Activated CD4-positive, alpha-beta memory T cell treated with anti-CD3 and anti-CD28 coated beads, Interleukin-2, amount 10 ng/mL, durations not matched to agents 7 days and 5 days (primary cell): ENCODE measurements at regions not wholly inside any gene's neighbourhood (a gene's known extent, or its start where the extent isn't known, plus 50 kb on each side); places are given as distances from the start of the nearest gene placed in this dataset.

Experiments
- CTCF ChIA-PET: fragments of 350-600 bp; sonication (Branson Sonifier 250); formaldehyde crosslinking; loops from one replicate; lab custom pipeline; 2021; ENCODE audit warnings: antibody characterized with exemption, inconsistent platforms; lab: Charles Lee
- POLR2A ChIA-PET: fragments of 350-600 bp; sonication (Branson Sonifier 250); formaldehyde crosslinking; loops from one replicate; lab custom pipeline; 2021; ENCODE audit warnings: antibody characterized with exemption; lab: Charles Lee
- DNase-seq: peaks from one replicate; pipeline ENCODE4 v3.0.0-alpha.2; 2020
- H3K27ac Mint-ChIP-seq: one replicate; pipeline ENCODE4 v1.8.0; 2021; ENCODE audit warnings: mild to moderate bottlenecking, mixed read lengths
- H3K27me3 Mint-ChIP-seq: one replicate; pipeline ENCODE4 v1.8.0; 2021; ENCODE audit warnings: mixed read lengths
- H3K36me3 Mint-ChIP-seq: one replicate; pipeline ENCODE4 v1.8.0; 2021; ENCODE audit warnings: low read depth, mixed read lengths
- H3K4me1 Mint-ChIP-seq: one replicate; pipeline ENCODE4 v1.8.0; 2021; ENCODE audit warnings: mixed read lengths
- H3K4me3 Mint-ChIP-seq: one replicate; pipeline ENCODE4 v1.8.0; 2021; ENCODE audit warnings: mild to moderate bottlenecking, mixed read lengths
- H3K9me3 Mint-ChIP-seq: one replicate; pipeline ENCODE4 v1.8.0; 2021; ENCODE audit warnings: mixed read lengths

DNA sequence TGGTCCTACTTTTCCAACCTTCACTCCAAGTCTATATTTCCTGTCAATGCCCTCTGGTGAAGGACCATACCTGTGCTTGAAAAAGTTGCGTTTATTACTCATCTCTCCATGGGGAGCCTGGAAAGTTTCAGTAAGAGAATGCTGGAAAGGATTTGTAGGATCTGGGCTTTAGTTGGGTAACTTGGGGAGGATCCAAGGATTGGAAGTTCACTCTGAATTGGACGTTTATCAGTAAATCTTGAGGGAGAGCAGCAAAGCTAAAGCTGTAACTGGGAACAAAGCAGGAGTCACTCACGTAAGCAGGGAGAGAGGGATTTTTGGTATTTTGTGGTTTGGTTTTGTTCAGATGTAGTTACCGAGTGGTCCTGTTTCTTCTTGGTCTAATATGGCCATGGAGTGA lies 51.4 kb upstream of the NPVF start:
- Mint-ChIP-seq H3K4me1 (no peaks in the 10 kb centered on the region), H3K9me3 (no peaks in the 10 kb centered on the region), H3K27ac (no peak overlapping the region), H3K4me3 (no peak overlapping the region), H3K36me3 (no peaks in the 10 kb centered on the region), H3K27me3 (peaks cover 22% of the 10 kb centered on the region)
- CTCF ChIA-PET: no interaction called here
- POLR2A ChIA-PET: no interaction called here
- no peak for DNase-seq

DNA sequence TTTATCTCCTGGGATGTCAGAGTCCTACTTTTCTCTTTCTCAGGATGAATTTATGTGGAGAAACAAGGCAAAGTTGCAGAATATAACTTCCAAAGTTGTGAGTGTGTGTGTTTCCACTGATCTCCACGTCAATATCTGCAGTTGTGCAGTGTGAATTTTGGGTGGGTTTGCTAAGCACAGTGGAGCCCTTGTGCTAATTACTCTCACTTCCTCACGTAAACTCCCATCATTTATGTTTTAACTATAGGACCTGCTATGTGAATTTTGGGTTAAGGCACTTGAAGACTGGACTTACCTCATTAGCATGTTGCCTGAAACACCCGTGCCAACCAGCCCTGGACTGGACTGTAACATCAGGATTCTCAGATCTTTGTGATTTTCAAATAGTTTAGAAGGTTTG lies 51.9 kb upstream of the NPVF start:
- H3K9me3 Mint-ChIP-seq: no peaks in the 10 kb centered on the region
- POLR2A ChIA-PET: no interaction called here
- peaks cover 23% of the 10 kb centered on the region for H3K27me3 Mint-ChIP-seq
- no peaks in the 10 kb centered on the region for H3K36me3 Mint-ChIP-seq
- no peak for DNase-seq
- CTCF ChIA-PET: no interaction called here
- H3K27ac Mint-ChIP-seq: no peak overlapping the region
- no peak overlapping the region for H3K4me3 Mint-ChIP-seq
- H3K4me1 Mint-ChIP-seq: no peaks in the 10 kb centered on the region

GRCh38 chr7:25282194-25282593 lies 53.9 kb upstream of the NPVF start:
- POLR2A ChIA-PET: no interaction called here
- Mint-ChIP-seq H3K9me3 (no peaks in the 10 kb centered on the region), H3K27ac (no peak overlapping the region), H3K4me1 (no peaks in the 10 kb centered on the region), H3K36me3 (no peaks in the 10 kb centered on the region), H3K27me3 (peaks cover 17% of the 10 kb centered on the region), H3K4me3 (no peak overlapping the region)
- DNase-seq: no peak
- CTCF ChIA-PET: no interaction called here

DNA sequence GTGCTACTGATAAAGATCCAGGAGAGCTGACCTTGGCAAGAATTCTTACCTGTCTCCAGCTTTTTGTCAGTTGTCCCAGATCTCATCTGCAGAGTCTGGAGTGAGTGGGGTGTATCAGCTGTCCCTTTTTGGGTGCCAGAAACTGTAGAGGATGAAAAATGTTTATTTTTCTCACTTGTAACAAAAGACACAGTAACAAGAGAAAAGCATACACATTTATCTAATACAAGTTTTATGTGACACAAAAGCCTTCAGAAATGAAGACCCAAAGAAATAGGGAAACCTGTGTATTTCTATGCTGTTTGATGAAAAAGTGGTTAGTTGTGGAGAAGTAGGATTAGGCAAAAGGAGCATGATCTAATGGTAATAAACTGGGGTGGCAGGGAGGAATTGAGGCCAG lies 58.5 kb upstream of the NPVF start:
- CTCF ChIA-PET: no interaction called here
- POLR2A ChIA-PET: no interaction called here
- Mint-ChIP-seq H3K27ac (no peak overlapping the region), H3K27me3 (peaks cover 3% of the 10 kb centered on the region), H3K4me1 (no peaks in the 10 kb centered on the region), H3K4me3 (no peak overlapping the region), H3K9me3 (no peaks in the 10 kb centered on the region), H3K36me3 (no peaks in the 10 kb centered on the region)
- no peak for DNase-seq

GRCh38 chr7:25287291-25287690 lies 59.0 kb upstream of the NPVF start:
- no peaks in the 10 kb centered on the region for H3K4me1 Mint-ChIP-seq

DNA sequence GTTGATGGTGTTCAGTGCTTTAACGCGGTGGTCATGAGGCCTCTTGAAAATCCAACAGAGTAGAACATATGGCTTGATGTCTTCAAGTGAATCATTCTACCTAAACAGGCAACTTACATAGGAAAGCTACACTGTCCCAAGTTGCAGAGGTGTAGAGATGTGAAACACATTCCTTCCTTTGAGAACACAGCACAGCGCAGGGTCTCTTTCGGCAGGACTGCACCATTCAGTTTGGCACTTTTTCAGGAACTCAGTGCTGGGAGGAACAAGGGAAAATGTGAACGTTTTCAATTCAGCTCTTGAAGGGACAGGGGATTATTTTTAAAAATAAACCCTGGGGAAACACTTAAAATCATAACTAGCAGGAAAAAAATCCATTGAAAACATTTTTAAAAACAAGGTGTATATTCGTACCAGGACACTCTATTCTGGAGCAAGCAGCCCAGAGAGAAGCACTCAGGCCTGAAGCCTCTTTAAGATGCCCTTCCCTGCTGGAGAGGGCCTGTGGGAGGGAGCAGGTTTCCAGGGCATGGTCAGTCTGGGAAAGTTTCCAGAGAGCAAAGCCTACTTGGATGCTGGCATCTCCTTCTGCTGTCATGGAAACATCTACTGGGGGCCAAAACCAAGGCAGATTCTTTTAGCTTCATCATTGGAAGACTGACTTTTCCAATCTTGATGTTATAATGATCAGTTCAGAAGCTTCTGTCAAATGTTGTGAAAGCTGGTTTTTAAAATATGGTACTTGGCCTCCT lies 60.4 kb upstream of the NPVF start:
- Mint-ChIP-seq H3K27ac (no peak overlapping the region), H3K4me1 (no peaks in the 10 kb centered on the region), H3K36me3 (no peaks in the 10 kb centered on the region), H3K9me3 (no peaks in the 10 kb centered on the region), H3K4me3 (no peak overlapping the region), H3K27me3 (peaks cover 11% of the 10 kb centered on the region)
- ChIA-PET POLR2A (no interaction called here), CTCF (no interaction called here)
- no peak for DNase-seq

More at GRCh38 chr7:25287291-25287690, 59.0 kb upstream of the NPVF start:
- no peak for DNase-seq
- H3K27me3 Mint-ChIP-seq: peaks cover 3% of the 10 kb centered on the region
- ChIA-PET POLR2A (no interaction called here), CTCF (no interaction called here)
- H3K9me3 Mint-ChIP-seq: no peaks in the 10 kb centered on the region
- no peaks in the 10 kb centered on the region for H3K36me3 Mint-ChIP-seq
- no peak overlapping the region for H3K27ac Mint-ChIP-seq
- H3K4me3 Mint-ChIP-seq: no peak overlapping the region

DNA sequence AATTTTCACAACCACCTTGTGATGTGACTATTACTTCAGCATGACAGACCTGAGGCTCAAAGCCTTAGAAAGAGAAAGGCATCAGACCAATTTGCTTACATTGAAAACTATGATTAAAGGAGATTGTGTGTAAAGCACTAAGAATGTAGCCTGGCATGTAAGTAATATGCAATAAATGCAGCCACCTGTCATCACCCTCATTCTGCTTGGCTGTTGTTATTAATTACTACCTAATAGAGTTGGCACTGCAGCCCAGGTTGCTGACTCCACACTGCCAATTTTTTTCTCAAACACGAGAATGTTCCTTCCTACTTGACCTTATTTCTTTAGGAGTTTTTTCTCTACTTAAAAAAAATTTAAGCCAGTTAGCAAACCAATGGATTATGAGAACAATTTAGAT lies 61.2 kb upstream of the NPVF start:
- Mint-ChIP-seq H3K9me3 (no peaks in the 10 kb centered on the region), H3K4me1 (no peaks in the 10 kb centered on the region), H3K27ac (no peak overlapping the region), H3K4me3 (no peak overlapping the region), H3K36me3 (no peaks in the 10 kb centered on the region), H3K27me3 (peaks cover 11% of the 10 kb centered on the region)
- ChIA-PET CTCF (no interaction called here), POLR2A (no interaction called here)
- DNase-seq: no peak

DNA sequence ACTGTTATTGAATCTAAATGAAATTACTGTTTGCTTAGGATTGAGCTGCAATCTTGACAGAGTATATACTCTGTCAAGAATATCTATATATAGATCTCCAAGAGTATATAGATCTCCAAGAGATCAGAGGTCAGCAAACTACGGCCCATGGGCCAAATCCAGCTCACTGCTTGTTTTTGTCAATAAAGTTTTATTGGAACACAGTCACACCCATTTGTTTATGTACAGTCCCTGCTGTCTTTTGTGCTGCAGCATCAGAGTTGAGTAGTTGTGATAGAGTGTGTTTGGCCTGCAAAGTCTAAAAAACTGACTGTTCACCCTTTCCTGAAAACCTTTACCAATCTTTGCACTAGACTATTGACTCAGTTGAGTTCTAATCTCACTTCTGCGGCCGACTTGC lies 66.3 kb upstream of the NPVF start:
- ChIA-PET POLR2A (no interaction called here), CTCF (no interaction called here)
- Mint-ChIP-seq H3K27ac (no peak overlapping the region), H3K36me3 (no peaks in the 10 kb centered on the region), H3K4me1 (no peaks in the 10 kb centered on the region), H3K4me3 (no peak overlapping the region), H3K9me3 (no peaks in the 10 kb centered on the region), H3K27me3 (peaks cover 12% of the 10 kb centered on the region)
- DNase-seq: no peak

GRCh38 chr7:25295387-25295786 lies 67.1 kb upstream of the NPVF start:
- no peak for DNase-seq
- ChIA-PET POLR2A (no interaction called here), CTCF (no interaction called here)
- H3K27me3 Mint-ChIP-seq: peaks cover 12% of the 10 kb centered on the region
- no peak overlapping the region for H3K27ac Mint-ChIP-seq
- H3K36me3 Mint-ChIP-seq: no peaks in the 10 kb centered on the region
- H3K4me3 Mint-ChIP-seq: no peak overlapping the region
- H3K9me3 Mint-ChIP-seq: no peaks in the 10 kb centered on the region
- no peaks in the 10 kb centered on the region for H3K4me1 Mint-ChIP-seq

DNA sequence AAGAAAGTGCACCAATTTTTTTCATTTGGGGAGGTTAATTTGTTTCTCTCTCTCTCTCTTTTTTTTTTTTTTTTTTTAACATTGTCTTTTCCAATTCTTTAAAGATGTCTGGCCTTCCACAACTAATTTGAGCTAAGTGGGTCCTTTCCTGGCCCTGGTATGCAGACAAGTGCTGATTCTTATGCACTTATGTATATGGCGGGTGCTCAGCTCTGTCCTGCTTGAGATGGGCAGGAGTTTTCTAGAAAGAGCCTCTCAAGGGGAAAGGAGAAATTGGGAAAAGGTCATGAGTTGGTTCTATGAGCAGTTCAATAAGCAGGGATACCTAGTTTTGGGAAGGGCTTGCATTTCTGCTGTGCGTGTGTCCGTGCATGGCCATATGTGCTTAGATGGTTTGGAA lies 67.8 kb upstream of the NPVF start:
- Mint-ChIP-seq H3K36me3 (no peaks in the 10 kb centered on the region), H3K27me3 (peaks cover 12% of the 10 kb centered on the region), H3K9me3 (no peaks in the 10 kb centered on the region), H3K27ac (no peak overlapping the region), H3K4me3 (no peak overlapping the region), H3K4me1 (no peaks in the 10 kb centered on the region)
- POLR2A ChIA-PET: no interaction called here
- CTCF ChIA-PET: interaction anchor here (0.6 kb wide), 1 partner anchor 35 kb away, joined by 3 read pairs; no protein-coding TSS in a partner anchor
- DNase-seq: no peak

- Mint-ChIP-seq H3K27ac (no peak overlapping the region), H3K36me3 (no peaks in the 10 kb centered on the region), H3K4me3 (no peak overlapping the region), H3K9me3 (no peaks in the 10 kb centered on the region), H3K27me3 (peaks cover 12% of the 10 kb centered on the region), H3K4me1 (no peaks in the 10 kb centered on the region)
- DNase-seq: no peak
- POLR2A ChIA-PET: no interaction called here
- CTCF ChIA-PET: no interaction called here
Observed at GRCh38 chr7:25297278-25297677, 69.0 kb upstream of the NPVF start.

GRCh38 chr7:25303281-25304181 lies 75.2 kb upstream of the NPVF start:
- Mint-ChIP-seq H3K27me3 (peaks cover 17% of the 10 kb centered on the region), H3K4me3 (no peak overlapping the region), H3K27ac (no peak overlapping the region), H3K9me3 (no peaks in the 10 kb centered on the region), H3K36me3 (no peaks in the 10 kb centered on the region), H3K4me1 (no peaks in the 10 kb centered on the region)
- ChIA-PET POLR2A (no interaction called here), CTCF (no interaction called here)
- DNase-seq: no peak

- H3K4me1 Mint-ChIP-seq: no peaks in the 10 kb centered on the region
- CTCF ChIA-PET: no interaction called here
- no peaks in the 10 kb centered on the region for H3K9me3 Mint-ChIP-seq
- H3K27me3 Mint-ChIP-seq: peaks cover 18% of the 10 kb centered on the region
- no peak overlapping the region for H3K27ac Mint-ChIP-seq
- no peak overlapping the region for H3K4me3 Mint-ChIP-seq
- no peak for DNase-seq
- no peaks in the 10 kb centered on the region for H3K36me3 Mint-ChIP-seq
- POLR2A ChIA-PET: no interaction called here
Observed at GRCh38 chr7:25304691-25305090, 76.4 kb upstream of the NPVF start.
